COLO829 (cell line): ENCODE measurements at regions not wholly inside any gene's neighbourhood (a gene's known extent, or its start where the extent isn't known, plus 50 kb on each side); places are given as distances from the start of the nearest gene placed in this dataset.

ENCODE experiments used
- DNase-seq: peaks from one replicate; pipeline ENCODE4 v3.0.0; 2012; ENCODE audit warnings: low spot score

- DNase-seq = no peak
Measured at GRCh38 chr17:13933441-13934276, 135.6 kb upstream of the COX10 start.

DNA sequence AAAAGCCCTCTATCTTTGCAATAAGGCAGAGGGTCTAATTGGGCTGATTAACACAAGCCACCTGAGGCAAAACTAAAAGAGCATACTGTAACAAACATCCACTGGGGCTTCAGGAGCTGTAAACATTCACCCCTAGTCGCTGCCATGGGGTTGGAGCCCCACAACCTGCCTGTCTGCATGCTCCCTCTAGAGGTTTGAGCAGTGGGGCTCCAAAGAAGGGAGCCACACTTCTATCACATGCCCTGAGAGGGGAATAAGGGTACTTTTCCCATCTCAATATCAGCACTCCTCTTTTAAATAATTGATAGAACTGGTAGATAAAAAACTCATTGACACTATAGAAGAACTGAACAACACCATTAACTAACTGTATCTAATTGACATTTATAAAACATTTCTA, 130.1 kb upstream of the COX10 start:
- no peak for DNase-seq

DNA sequence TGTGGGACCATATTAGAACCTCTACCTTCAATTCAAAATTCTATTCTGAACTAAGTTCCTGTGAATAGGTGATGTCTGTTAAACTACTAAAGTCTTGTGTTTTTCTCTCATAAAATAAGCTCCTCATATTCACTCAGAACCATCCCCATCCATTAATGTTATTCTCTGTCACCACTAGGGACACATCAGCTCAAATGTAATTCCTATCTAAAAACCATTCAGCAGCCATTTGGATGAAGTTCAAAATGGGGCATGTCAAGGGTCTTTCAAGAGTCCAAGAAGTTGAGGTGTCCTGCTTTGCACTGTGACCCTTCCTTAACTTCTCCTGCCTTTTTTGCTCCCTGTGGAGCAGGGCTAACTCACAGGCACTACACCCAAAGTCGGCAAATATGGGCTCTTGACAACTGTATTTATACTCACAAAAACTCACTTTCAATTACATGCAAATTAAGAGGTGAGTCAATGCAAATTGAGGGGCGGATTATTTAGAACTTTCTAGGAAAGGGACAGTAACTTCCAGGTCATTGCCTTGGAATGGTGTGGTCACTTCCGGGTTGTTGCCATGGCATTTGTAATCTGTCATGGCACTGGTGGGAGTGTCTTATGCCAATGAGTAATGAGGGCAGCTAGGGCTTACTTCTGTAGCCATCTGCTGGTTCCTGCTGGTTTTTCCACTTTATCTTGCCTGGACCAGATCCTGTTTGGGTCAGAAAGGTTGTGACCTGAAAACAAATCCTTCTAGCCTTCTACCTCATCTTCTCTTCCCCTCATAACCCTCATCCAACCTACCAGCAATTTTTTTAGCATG, 128.2 kb upstream of the COX10 start:
- DNase-seq = peak; percentile 22

- no peak for DNase-seq
Measured at GRCh38 chr17:13941781-13942180, 127.5 kb upstream of the COX10 start.

- no peak for DNase-seq
Measured at GRCh38 chr17:13943909-13944308, 125.4 kb upstream of the COX10 start.

DNA sequence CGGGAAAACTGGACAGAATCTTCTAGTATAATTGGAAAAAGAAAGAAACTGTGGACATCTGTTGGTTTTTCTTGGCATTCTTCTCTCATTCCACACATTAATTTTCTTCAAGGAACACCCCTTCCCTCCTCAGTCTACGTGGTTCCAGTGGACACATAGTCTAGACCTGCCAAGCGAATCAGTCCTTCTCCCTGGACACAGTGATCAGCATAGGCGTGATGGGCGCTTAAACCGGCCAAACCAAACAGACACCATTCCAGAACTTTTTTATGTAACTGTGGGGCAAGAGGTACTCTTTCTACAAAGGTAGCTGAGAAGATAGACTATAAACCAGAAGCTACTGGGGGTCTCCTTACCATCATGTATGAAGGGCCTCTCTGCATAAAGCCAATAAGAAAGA, 121.8 kb upstream of the COX10 start:
- no peak for DNase-seq

GRCh38 chr17:13952009-13952750, 117.1 kb upstream of the COX10 start:
- no peak for DNase-seq

DNA sequence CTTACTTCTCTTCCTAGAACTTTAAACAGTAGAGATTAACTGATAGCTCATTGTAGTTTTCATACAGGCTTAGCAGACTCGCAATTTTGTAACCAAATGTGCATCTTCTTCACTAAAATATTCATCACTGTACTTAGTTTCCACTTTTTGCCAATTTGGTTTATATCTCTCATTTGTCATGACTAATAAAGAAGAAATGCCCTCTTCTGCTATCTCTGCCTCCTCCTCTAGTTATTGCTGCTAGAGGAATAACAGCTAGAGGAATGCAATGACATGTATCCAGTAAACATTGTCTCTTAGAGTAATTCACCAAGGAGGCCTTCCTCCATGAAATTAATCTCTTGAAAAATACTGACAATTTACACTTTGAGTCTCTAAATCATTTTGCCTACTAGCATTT, 115.5 kb upstream of the COX10 start:
- DNase-seq = no peak

DNA sequence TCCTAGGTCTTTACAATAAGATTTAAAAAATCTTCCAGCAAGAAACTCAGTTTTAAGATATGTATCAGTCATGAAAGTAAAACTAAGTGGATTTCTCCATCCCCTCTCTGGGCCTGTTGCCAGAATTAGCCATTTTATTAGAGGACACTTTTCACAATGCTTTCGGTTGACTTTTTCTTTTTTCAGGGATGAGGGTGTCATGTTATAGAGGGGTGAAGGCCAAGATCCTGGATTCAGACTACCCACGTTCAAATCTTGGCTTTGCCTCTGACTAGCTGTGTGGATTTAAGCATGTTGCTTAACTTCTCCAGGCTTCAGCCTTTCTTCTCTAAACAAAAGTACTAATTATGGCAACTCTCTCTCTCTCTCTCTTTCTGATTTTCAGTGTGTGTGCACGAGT, 111.7 kb upstream of the COX10 start:
- no peak for DNase-seq

GRCh38 chr17:13958773-13959172, 110.5 kb upstream of the COX10 start:
- no peak for DNase-seq

GRCh38 chr17:13961265-13961664, 108.0 kb upstream of the COX10 start:
- no peak for DNase-seq

- DNase-seq = no peak
Measured at GRCh38 chr17:13962716-13963240, 106.5 kb upstream of the COX10 start.

DNA sequence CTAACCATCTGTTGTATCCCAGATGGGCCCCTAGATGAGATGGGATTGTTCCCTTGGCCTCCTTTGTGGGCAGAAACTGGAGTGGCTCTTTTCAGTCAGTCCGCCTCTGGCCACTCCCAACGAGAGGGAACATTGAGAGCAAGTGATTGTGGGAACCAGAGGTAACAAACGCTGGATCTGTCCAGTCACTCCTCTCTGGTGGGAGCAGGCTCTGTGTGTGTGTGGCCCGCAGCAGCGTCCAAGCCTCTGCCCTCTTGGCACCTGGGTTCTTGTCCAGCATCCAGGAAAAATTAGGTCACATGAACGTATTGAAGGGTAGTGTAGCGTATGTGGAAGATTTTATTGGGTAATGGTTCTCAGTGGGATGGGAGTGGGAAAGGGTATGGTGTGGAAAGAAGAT, 101.9 kb upstream of the COX10 start:
- DNase-seq = no peak

DNA sequence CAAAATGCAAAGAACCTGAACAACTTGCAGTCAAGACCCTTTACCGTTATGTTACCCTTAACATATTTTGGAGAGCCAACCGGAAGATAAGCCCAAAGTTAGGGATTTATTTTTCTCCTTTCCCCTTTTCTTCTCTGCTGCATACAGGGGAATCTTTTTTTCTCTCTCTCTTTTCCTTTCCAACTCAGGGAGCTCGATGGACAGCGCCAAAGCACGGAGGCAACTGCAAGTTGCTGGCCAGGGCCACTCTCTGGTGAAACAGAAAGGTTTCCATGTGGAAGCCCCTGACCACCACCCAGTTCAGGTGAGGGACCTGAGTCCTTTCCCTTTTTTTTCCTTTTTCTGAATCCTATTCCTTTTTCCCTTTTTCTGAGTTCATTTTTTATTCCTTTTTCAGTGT, 98.8 kb upstream of the COX10 start:
- no peak for DNase-seq

DNA sequence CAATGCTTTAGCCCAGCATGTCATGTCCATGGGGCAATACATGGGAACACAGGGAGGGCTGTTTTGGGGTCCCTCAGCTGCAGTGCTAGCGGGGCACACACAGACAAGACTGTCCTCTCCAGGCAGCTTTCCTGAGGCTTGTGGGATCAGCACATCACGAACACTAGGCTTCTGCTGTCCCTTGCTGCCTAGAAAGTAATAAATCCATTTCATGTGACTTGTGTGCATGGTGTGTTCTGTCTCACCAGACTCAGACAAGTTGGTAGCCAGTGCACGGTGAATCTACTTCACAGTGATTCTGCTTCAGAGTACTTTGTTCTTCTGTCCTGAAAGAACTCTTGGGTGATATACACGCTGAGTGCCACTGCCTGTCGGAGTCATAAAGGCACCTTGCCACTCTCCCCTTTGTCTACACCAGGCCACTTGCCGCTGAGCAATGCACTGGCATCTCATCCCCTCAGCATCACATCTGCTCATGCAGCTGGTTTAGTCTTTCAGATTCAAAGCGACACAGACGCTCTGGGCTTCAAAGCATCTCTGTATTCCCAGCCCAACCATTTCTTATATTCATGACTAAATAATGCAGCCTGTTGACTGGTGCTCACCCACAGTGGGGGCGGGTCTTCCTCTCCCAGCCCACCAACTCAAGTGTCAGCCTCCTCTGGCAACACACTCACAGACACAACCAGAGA, 95.2 kb upstream of the COX10 start:
- no peak for DNase-seq

GRCh38 chr17:13977837-13978236, 91.5 kb upstream of the COX10 start:
- DNase-seq = no peak

DNA sequence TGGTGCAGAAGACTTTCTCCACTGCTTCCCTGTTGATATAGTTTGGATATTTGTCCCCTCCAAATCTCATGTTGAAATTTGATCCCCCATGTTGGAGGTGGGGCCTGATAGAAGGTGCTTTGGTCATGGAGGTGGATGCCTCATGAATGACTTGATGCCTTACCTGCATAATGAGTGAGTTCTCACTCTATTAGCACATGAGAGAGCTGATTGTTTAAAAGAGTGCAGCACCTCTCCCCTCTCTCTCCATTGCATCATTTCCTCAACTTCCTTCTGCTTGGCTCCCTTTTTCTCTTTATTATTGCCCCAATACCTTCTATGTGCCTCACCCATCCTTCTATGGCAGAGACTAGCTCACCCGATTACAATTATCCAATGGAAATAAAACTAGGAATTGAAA, 90.8 kb upstream of the COX10 start:
- no peak for DNase-seq

GRCh38 chr17:13981881-13982280, 87.4 kb upstream of the COX10 start:
- DNase-seq = no peak

GRCh38 chr17:13984956-13985355, 84.3 kb upstream of the COX10 start:
- DNase-seq = no peak

GRCh38 chr17:13986855-13987254, 82.4 kb upstream of the COX10 start:
- no peak for DNase-seq

DNA sequence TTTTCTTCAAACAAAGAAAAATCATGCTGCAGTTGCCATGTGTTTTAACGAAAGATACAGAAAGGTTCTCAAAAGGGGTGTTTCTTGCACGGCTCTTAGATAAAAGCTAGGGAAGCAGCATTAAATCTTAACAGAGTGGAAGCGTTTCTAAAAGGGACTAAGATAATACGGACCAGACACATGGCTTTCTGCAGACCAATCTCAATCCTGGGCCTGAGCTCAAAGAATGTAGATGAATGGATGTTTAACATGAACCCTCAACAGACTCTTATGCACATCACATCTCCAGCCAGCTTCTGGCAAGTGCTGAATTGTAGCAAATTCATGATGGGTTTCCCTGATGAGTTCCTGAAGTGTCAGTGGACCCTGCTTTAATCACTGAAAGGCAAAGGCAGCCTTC, 80.2 kb upstream of the COX10 start:
- no peak for DNase-seq

GRCh38 chr17:13993106-13993505, 76.2 kb upstream of the COX10 start:
- DNase-seq = no peak
